Testis (tissue), 2 donors: ENCODE measurements at regions not wholly inside any gene's neighbourhood (a gene's known extent, or its start where the extent isn't known, plus 50 kb on each side); places are given as distances from the start of the nearest gene placed in this dataset.

Source experiments
- DNase-seq: peaks from one replicate; pipeline ENCODE4 v3.0.0-alpha.2; 2019
- H3K27ac ChIP-seq, 2 donors: fragments of 200-600 bp; sonication (generic); one replicate each; pipeline ENCODE4 v1.5.1; 2019
- H3K27me3 ChIP-seq: fragments of 200-600 bp; sonication (generic); one replicate; pipeline ENCODE4 v1.5.1; 2019
- H3K36me3 ChIP-seq: fragments of 200-600 bp; sonication (generic); one replicate; pipeline ENCODE4 v1.5.1; 2017; ENCODE audit warnings: low read depth; ENCODE audit errors: missing control alignments
- H3K4me1 ChIP-seq: fragments of 200-600 bp; sonication (generic); one replicate; pipeline ENCODE4 v1.5.1; 2019
- H3K4me3 ChIP-seq, 2 donors: fragments of 200-600 bp; sonication (generic); one replicate each; pipeline ENCODE4 v1.5.1; 2017 to 2019
- H3K9me3 ChIP-seq: fragments of 200-600 bp; sonication (generic); one replicate; pipeline ENCODE4 v1.5.1; 2017
- CTCF ChIP-seq, 3 experiments: fragments of 450-650 bp in 2 of 3; fragments of 200-600 bp in 1 of 3; sonication (generic) in 1 of 3; IDR thresholded peaks; one replicate each; pipeline ENCODE4 v1.5.1; 2016 to 2019; ENCODE audit warnings: antibody characterized with exemption in 3 of 3, mild to moderate bottlenecking in 2 of 3, moderate library complexity in 1 of 3
- POLR2A ChIP-seq: fragments of 450-650 bp; IDR thresholded peaks from one replicate; pipeline ENCODE4 v1.6.1; 2017; ENCODE audit warnings: antibody characterized with exemption, mild to moderate bottlenecking, moderate library complexity
- WGBS, 2 donors: methylation state at CpG; one replicate each; pipeline ENCODE4 v1.1.5; 2018; 5-methylcytosine and 5-hydroxymethylcytosine counted together
- intact Hi-C: fragments of 100-400 bp; cut with DNase I; formaldehyde crosslinking; loops from one replicate; pipeline ENCODE4 v1.15.1; 2023; ENCODE audit warnings: low total_unique reads

GRCh38 chr10:124184208-124184830 is 90.9 kb upstream of the CHST15 start:
- intact Hi-C loops = no loop called here
- no peaks in the 10 kb centered on the region for H3K36me3 ChIP-seq
- H3K27ac ChIP-seq = no peak overlapping the region
- no peak overlapping the region for H3K4me3 ChIP-seq
- H3K27me3 ChIP-seq = no peaks in the 10 kb centered on the region
- 48 to 58% methylated on average over 3 of the region's 3 CpGs for WGBS, 2 donors
- TF ChIP-seq CTCF (IDR thresholded peaks at IDR 0.05) (no peak), POLR2A (no peak)
- DNase-seq = no peak
- H3K9me3 ChIP-seq = no peaks in the 10 kb centered on the region
- no peaks in the 10 kb centered on the region for H3K4me1 ChIP-seq

DNA sequence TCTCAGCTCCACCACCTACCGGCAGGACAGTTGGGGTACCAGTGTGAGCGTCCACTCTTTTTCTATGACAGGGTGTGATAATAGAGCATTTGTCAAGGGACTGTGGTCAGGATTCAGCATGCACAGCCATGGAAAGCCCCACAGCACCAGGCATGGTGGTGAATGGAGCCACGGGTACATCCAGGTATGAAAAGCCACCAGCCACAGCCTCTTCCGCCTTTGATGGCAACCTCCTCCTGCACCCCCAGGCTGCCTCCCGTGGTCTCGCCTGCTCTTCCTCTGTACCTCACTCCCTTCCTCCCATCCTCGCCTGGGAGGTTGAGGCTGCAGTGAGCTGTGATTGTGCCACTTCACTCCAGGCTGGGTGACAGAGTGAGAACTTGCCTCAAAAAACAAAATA is 90.2 kb upstream of the CHST15 start:
- H3K4me1 ChIP-seq = no peaks in the 10 kb centered on the region
- intact Hi-C loops = no loop called here
- H3K27ac ChIP-seq = no peak overlapping the region

DNA sequence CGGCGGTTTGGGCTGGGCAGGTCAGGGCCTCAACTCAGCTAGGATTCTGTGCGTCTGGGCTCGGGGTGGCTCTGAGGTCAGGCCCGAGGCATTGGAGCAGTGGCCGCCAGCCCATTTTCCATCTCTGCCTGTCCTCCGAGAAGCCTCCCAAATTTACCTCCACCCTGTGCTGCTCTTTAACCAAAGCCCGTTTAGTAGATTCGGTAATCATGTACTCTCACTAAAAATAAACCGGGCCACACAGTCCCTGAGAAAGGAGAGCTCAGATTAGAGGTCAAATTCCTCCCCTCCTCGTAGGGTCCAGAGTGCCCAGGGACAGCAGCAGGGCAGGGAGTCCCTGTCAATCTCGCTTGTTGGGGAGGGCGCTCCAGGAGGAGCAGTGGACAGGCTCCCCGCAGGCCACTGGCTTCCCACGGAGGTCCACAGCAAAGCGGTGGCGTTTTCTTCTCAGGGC is 88.7 kb upstream of the CHST15 start:
- TF ChIP-seq POLR2A (no peak), CTCF (IDR thresholded peaks at IDR 0.05) (no peak)
- DNase-seq = no peak
- H3K27me3 ChIP-seq = no peaks in the 10 kb centered on the region
- H3K27ac ChIP-seq = peak overlapping the region in 1 of 2 donors; percentile 4
- H3K9me3 ChIP-seq = no peaks in the 10 kb centered on the region
- no peak overlapping the region for H3K4me3 ChIP-seq
- WGBS, 2 donors = 58 to 84% methylated on average over 17 of the region's 17 CpGs
- no peaks in the 10 kb centered on the region for H3K36me3 ChIP-seq
- intact Hi-C loops = no loop called here
- H3K4me1 ChIP-seq = no peaks in the 10 kb centered on the region

More for the DNA sequence above, 90.2 kb upstream of the CHST15 start:
- Histone ChIP-seq H3K4me3 (no peak overlapping the region), H3K36me3 (no peaks in the 10 kb centered on the region), H3K9me3 (no peaks in the 10 kb centered on the region), H3K27me3 (no peaks in the 10 kb centered on the region)
- DNase-seq = no peak
- TF ChIP-seq CTCF (IDR thresholded peaks at IDR 0.05) (no peak), POLR2A (no peak)
- WGBS, 2 donors = 94% methylated on average over 7 of the region's 7 CpGs

- Histone ChIP-seq H3K27ac (no peak overlapping the region), H3K4me3 (no peak overlapping the region), H3K36me3 (no peaks in the 10 kb centered on the region), H3K4me1 (no peaks in the 10 kb centered on the region), H3K27me3 (no peaks in the 10 kb centered on the region), H3K9me3 (no peaks in the 10 kb centered on the region)
- WGBS, 2 donors = 79 to 84% methylated on average over 8 of the region's 8 CpGs
- intact Hi-C loops = no loop called here
- TF ChIP-seq CTCF (IDR thresholded peaks at IDR 0.05) = no peak
- TF ChIP-seq POLR2A = no peak
- no peak for DNase-seq
Measured at GRCh38 chr10:124181656-124182055, 88.3 kb upstream of the CHST15 start.

GRCh38 chr10:124180947-124181549 is 87.7 kb upstream of the CHST15 start:
- no peak overlapping the region for H3K4me3 ChIP-seq
- WGBS, 2 donors = 96% methylated on average over 10 of the region's 10 CpGs
- no peaks in the 10 kb centered on the region for H3K27me3 ChIP-seq
- no peaks in the 10 kb centered on the region for H3K9me3 ChIP-seq
- TF ChIP-seq POLR2A (no peak), CTCF (IDR thresholded peaks at IDR 0.05) (no peak)
- peaks cover 2% of the 10 kb centered on the region for H3K4me1 ChIP-seq
- no peak for DNase-seq
- H3K36me3 ChIP-seq = no peaks in the 10 kb centered on the region
- intact Hi-C loops = no loop called here
- H3K27ac ChIP-seq = no peak overlapping the region
